ENCODE measurements at regions not wholly inside any gene's neighbourhood (a gene's known extent, or its start where the extent isn't known, plus 50 kb on each side); places are given as distances from the start of the nearest gene placed in this dataset.

- no peak for DNase-seq
Observed at GRCh38 chr12:111221062-111222026, 147.6 kb downstream of the PHETA1 start.

- DNase-seq = no peak
Observed at GRCh38 chr12:111220363-111220762, 148.5 kb downstream of the PHETA1 start.

GRCh38 chr12:111219440-111219839 lies 149.5 kb downstream of the PHETA1 start:
- DNase-seq = no peak

- no peak for DNase-seq
Observed at GRCh38 chr12:111218499-111218898, 150.4 kb downstream of the PHETA1 start.

- no peak for DNase-seq
Observed at GRCh38 chr12:111216387-111217159, 152.3 kb downstream of the PHETA1 start.

- no peak for DNase-seq
Observed at GRCh38 chr12:111215881-111216280, 153.0 kb downstream of the PHETA1 start.

- no peak for DNase-seq
Observed at GRCh38 chr12:111214401-111214800, 154.5 kb downstream of the PHETA1 start.

- DNase-seq = no peak
Observed at GRCh38 chr12:111213561-111213960, 155.3 kb downstream of the PHETA1 start.

GRCh38 chr12:111212814-111213456 lies 156.0 kb downstream of the PHETA1 start:
- DNase-seq = no peak

- DNase-seq = no peak
Observed at GRCh38 chr12:111211910-111212757, 156.8 kb downstream of the PHETA1 start.

GRCh38 chr12:111209811-111210210 lies 159.1 kb downstream of the PHETA1 start:
- DNase-seq = no peak

GRCh38 chr12:111207761-111208160 lies 161.1 kb downstream of the PHETA1 start:
- no peak for DNase-seq

GRCh38 chr12:111204788-111205241 lies 164.1 kb downstream of the PHETA1 start:
- no peak for DNase-seq

GRCh38 chr12:111203969-111204368 lies 164.9 kb downstream of the PHETA1 start:
- DNase-seq = no peak

- DNase-seq = no peak
Observed at GRCh38 chr12:111203446-111203845, 165.4 kb downstream of the PHETA1 start.

GRCh38 chr12:111202237-111202915 lies 166.5 kb downstream of the PHETA1 start:
- no peak for DNase-seq

- no peak for DNase-seq
Observed at GRCh38 chr12:111201495-111202236, 167.2 kb downstream of the PHETA1 start.

GRCh38 chr12:111201036-111201435 lies 167.9 kb downstream of the PHETA1 start:
- DNase-seq = no peak

- no peak for DNase-seq
Observed at GRCh38 chr12:111197376-111197944, 171.4 kb downstream of the PHETA1 start.

- no peak for DNase-seq
Observed at GRCh38 chr12:111196532-111196931, 172.4 kb downstream of the PHETA1 start.

Measured in effector CD4-positive, alpha-beta T cell (primary cell).